ENCODE measurements at regions not wholly inside any gene's neighbourhood (a gene's known extent, or its start where the extent isn't known, plus 50 kb on each side); places are given as distances from the start of the nearest gene placed in this dataset.

DNA sequence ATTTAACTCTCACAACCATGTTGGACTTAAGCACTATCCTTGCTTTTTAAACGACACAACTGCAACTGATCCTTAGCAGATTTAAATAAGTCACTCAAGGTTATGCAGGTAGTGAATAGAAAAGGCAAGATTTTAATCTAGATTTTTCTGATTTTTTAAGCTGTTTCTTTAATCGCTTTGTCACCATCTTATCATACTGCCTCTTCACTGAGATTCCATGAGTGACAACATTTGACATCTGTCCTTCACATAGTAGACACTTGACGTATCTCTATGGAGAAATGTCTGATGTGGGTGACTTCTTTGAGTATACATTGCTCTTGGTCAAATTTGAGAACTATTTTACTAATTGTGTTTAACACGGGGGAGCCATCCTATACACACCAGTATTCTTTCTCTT is 839.7 kb downstream of the GATA3 start:
- DNase-seq (ENCODE audit: low read depth, low spot score) = no peak
- Histone ChIP-seq H3K79me2 (ENCODE audit: control insufficient read depth, insufficient read depth, low read length) (no peaks in the 10 kb centered on the region), H3K4me3 (ENCODE audit: control insufficient read depth in 2 of 3, extremely low read depth in 1 of 3, insufficient read depth in 2 of 3, low read depth in 1 of 3, low read length in 3 of 3) (no peak overlapping the region), H3K9ac (ENCODE audit: control insufficient read depth, extremely low read depth, insufficient read depth, low read length) (no peak overlapping the region), H3K36me3 (ENCODE audit: control insufficient read depth in 2 of 2, extremely low read depth in 1 of 2, insufficient read depth in 2 of 2, low read length in 2 of 2) (no peaks in the 10 kb centered on the region), H3K4me1 (ENCODE audit: control insufficient read depth, extremely low read depth, insufficient read depth, low read length) (no peaks in the 10 kb centered on the region), H2AFZ (ENCODE audit: control insufficient read depth, low read length) (no peak overlapping the region), H3K9me3 (ENCODE audit: control insufficient read depth, low read depth, low read length) (no peaks in the 10 kb centered on the region), H3K27me3 (ENCODE audit: control insufficient read depth, extremely low read depth, insufficient read depth, low read length) (no peaks in the 10 kb centered on the region), H3K27ac (ENCODE audit: control insufficient read depth, insufficient read depth, low read length) (no peak overlapping the region), H4K20me1 (ENCODE audit: control insufficient read depth, extremely low read depth, insufficient read depth, low read length) (no peaks in the 10 kb centered on the region), H3K9me1 (ENCODE audit: control insufficient read depth, extremely low read depth, insufficient read depth, low read length) (no peaks in the 10 kb centered on the region), H3K4me2 (ENCODE audit: control insufficient read depth, extremely low read depth, insufficient read depth, low read depth, low read length) (no peak overlapping the region)
- dilution Hi-C loops (cut with MboI; ENCODE audit: extremely low pct_ligation_motif_present, low sequenced_read_pairs) = no loop called here
- TF ChIP-seq EZH2 (IDR thresholded peaks at IDR 0.05; ENCODE audit: low read length) = no peak
- TF ChIP-seq, protein P1, sequence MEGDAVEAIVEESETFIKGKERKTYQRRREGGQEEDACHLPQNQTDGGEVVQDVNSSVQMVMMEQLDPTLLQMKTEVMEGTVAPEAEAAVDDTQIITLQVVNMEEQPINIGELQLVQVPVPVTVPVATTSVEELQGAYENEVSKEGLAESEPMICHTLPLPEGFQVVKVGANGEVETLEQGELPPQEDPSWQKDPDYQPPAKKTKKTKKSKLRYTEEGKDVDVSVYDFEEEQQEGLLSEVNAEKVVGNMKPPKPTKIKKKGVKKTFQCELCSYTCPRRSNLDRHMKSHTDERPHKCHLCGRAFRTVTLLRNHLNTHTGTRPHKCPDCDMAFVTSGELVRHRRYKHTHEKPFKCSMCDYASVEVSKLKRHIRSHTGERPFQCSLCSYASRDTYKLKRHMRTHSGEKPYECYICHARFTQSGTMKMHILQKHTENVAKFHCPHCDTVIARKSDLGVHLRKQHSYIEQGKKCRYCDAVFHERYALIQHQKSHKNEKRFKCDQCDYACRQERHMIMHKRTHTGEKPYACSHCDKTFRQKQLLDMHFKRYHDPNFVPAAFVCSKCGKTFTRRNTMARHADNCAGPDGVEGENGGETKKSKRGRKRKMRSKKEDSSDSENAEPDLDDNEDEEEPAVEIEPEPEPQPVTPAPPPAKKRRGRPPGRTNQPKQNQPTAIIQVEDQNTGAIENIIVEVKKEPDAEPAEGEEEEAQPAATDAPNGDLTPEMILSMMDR (optimal IDR thresholded peaks at IDR 0.05 in 1 of 3, IDR thresholded peaks at IDR 0.05 in 1 of 3, conservative IDR thresholded peaks at IDR 0.05 in 1 of 3; ENCODE audit: extremely low read depth in 1 of 3, insufficient read depth in 2 of 3, low read length in 3 of 3) = no peak
- FAIRE-seq = no peak

DNA sequence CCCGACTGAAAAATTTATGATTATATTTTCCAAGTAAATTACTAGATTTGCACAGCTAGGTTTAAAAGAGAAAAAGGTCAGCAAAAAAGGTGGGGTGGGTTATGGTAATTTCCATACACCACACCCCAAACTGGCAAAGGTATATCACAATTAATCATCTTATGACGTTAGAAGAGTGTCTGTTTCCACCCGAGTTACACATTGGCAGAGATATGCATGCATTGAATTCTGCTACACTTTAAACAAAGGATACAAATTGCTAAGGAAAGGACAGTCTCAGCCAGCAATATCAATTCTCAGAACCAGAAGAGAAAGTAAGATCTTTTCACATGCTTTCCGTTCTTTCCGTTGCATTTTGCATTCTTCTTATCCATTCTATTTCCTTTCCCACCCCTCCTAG is 843.3 kb downstream of the GATA3 start:
- dilution Hi-C loops (cut with MboI; ENCODE audit: extremely low pct_ligation_motif_present, low sequenced_read_pairs) = no loop called here
- no peaks in the 10 kb centered on the region for H3K4me1 ChIP-seq (ENCODE audit: control insufficient read depth, extremely low read depth, insufficient read depth, low read length)
- H3K9me1 ChIP-seq (ENCODE audit: control insufficient read depth, extremely low read depth, insufficient read depth, low read length) = no peaks in the 10 kb centered on the region
- no peaks in the 10 kb centered on the region for H3K27me3 ChIP-seq (ENCODE audit: control insufficient read depth, extremely low read depth, insufficient read depth, low read length)
- no peak overlapping the region for H3K27ac ChIP-seq (ENCODE audit: control insufficient read depth, insufficient read depth, low read length)
- DNase-seq (ENCODE audit: low read depth, low spot score) = no peak
- no peak overlapping the region for H3K4me3 ChIP-seq (ENCODE audit: control insufficient read depth in 2 of 3, extremely low read depth in 1 of 3, insufficient read depth in 2 of 3, low read depth in 1 of 3, low read length in 3 of 3)
- no peak for FAIRE-seq
- TF ChIP-seq, protein P1 (optimal IDR thresholded peaks at IDR 0.05 in 1 of 3, IDR thresholded peaks at IDR 0.05 in 1 of 3, conservative IDR thresholded peaks at IDR 0.05 in 1 of 3; ENCODE audit: extremely low read depth in 1 of 3, insufficient read depth in 2 of 3, low read length in 3 of 3) = no peak
- TF ChIP-seq EZH2 (IDR thresholded peaks at IDR 0.05; ENCODE audit: low read length) = no peak
- no peak overlapping the region for H2AFZ ChIP-seq (ENCODE audit: control insufficient read depth, low read length)
- no peaks in the 10 kb centered on the region for H3K9me3 ChIP-seq (ENCODE audit: control insufficient read depth, low read depth, low read length)
- H3K9ac ChIP-seq (ENCODE audit: control insufficient read depth, extremely low read depth, insufficient read depth, low read length) = no peak overlapping the region
- H3K4me2 ChIP-seq (ENCODE audit: control insufficient read depth, extremely low read depth, insufficient read depth, low read depth, low read length) = no peak overlapping the region
- no peaks in the 10 kb centered on the region for H3K79me2 ChIP-seq (ENCODE audit: control insufficient read depth, insufficient read depth, low read length)
- H3K36me3 ChIP-seq (ENCODE audit: control insufficient read depth in 2 of 2, extremely low read depth in 1 of 2, insufficient read depth in 2 of 2, low read length in 2 of 2) = no peaks in the 10 kb centered on the region
- H4K20me1 ChIP-seq (ENCODE audit: control insufficient read depth, extremely low read depth, insufficient read depth, low read length) = no peaks in the 10 kb centered on the region
